ENCODE measurements at regions not wholly inside any gene's neighbourhood (a gene's known extent, or its start where the extent isn't known, plus 50 kb on each side); places are given as distances from the start of the nearest gene placed in this dataset.

DNA sequence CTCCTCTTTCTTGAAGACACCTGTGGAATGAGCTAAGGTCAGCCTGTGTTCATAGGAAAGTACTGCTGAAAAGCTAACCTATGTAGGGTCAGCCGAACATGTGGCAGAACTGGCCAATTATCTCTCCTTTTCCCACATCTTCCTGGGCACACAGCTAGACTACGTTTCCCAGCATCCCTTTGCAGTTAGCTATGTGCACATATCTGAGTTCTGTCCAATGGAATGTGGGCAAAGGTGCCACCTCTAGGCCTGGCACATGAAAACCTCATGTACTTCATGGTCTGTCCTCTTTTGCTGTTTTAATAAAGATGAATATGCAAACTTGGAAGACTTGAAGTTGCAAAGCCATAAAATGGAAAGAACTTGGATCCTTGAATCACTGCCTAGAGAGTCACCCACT is 352.6 kb downstream of the TNS1 start:
- Histone ChIP-seq H3K27ac (ENCODE audit: insufficient read depth, low read length, poor library complexity, severe bottlenecking) (no peak overlapping the region), H3K9me3 (ENCODE audit: control insufficient read depth, low read length) (no peaks in the 10 kb centered on the region), H3K4me1 (ENCODE audit: control insufficient read depth, insufficient read depth, low read length, poor library complexity, severe bottlenecking) (no peaks in the 10 kb centered on the region), H3K4me3 (ENCODE audit: insufficient read depth, low read depth, low read length, poor library complexity, severe bottlenecking) (no peak overlapping the region), H3K27me3 (replicated peaks; ENCODE audit: control insufficient read depth, insufficient read depth, low read length, poor library complexity, severe bottlenecking) (no peaks in the 10 kb centered on the region), H3K36me3 (ENCODE audit: control insufficient read depth, insufficient read depth, low read length) (no peaks in the 10 kb centered on the region)
- no peak for DNase-seq

DNA sequence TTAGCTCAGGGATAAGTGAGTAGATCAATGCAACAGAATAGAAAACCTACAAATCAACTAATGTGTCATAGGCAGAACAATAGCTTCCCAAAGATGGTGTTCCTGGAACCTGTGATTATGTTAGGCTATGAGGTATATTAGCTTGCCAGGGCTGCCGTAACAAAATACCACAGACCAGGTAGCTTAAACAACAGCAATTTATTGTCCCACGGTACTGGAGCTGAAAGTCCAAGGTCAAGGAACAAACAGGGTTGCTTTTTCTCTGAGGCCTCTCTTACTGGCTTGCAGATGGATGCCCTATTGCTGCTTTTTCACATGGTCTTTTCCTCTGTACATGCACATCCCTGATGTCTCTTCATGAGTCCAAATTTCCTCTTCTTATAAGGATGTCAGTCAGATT is 354.9 kb downstream of the TNS1 start:
- Histone ChIP-seq H3K27ac (ENCODE audit: insufficient read depth, low read length, poor library complexity, severe bottlenecking) (no peak overlapping the region), H3K27me3 (replicated peaks; ENCODE audit: control insufficient read depth, insufficient read depth, low read length, poor library complexity, severe bottlenecking) (no peaks in the 10 kb centered on the region), H3K4me1 (ENCODE audit: control insufficient read depth, insufficient read depth, low read length, poor library complexity, severe bottlenecking) (no peaks in the 10 kb centered on the region), H3K9me3 (ENCODE audit: control insufficient read depth, low read length) (no peaks in the 10 kb centered on the region), H3K4me3 (ENCODE audit: insufficient read depth, low read depth, low read length, poor library complexity, severe bottlenecking) (no peak overlapping the region), H3K36me3 (ENCODE audit: control insufficient read depth, insufficient read depth, low read length) (no peaks in the 10 kb centered on the region)
- DNase-seq = no peak

DNA sequence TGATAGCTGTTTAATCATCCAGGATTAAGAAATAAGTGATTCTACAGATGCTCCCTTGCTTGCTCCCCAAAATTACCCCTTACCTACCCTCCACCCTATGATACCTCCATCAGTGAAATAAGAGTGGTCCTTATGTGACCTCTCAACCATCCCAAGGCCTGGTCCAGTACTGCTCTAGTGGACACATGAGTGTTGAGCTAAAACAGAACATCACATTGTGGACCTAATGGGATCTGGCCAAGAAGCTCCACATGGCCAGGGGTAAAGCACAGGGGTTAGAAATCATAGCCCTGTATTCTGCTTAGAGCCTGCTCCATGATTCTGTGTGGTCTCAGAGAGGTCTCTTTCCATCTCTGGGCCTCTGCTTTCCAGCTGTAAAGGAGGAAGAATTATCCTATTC is 355.6 kb downstream of the TNS1 start:
- no peaks in the 10 kb centered on the region for H3K4me1 ChIP-seq (ENCODE audit: control insufficient read depth, insufficient read depth, low read length, poor library complexity, severe bottlenecking)
- no peak overlapping the region for H3K27ac ChIP-seq (ENCODE audit: insufficient read depth, low read length, poor library complexity, severe bottlenecking)
- DNase-seq = no peak
- no peaks in the 10 kb centered on the region for H3K9me3 ChIP-seq (ENCODE audit: control insufficient read depth, low read length)
- no peaks in the 10 kb centered on the region for H3K27me3 ChIP-seq (replicated peaks; ENCODE audit: control insufficient read depth, insufficient read depth, low read length, poor library complexity, severe bottlenecking)
- H3K36me3 ChIP-seq (ENCODE audit: control insufficient read depth, insufficient read depth, low read length) = no peaks in the 10 kb centered on the region
- H3K4me3 ChIP-seq (ENCODE audit: insufficient read depth, low read depth, low read length, poor library complexity, severe bottlenecking) = no peak overlapping the region

DNA sequence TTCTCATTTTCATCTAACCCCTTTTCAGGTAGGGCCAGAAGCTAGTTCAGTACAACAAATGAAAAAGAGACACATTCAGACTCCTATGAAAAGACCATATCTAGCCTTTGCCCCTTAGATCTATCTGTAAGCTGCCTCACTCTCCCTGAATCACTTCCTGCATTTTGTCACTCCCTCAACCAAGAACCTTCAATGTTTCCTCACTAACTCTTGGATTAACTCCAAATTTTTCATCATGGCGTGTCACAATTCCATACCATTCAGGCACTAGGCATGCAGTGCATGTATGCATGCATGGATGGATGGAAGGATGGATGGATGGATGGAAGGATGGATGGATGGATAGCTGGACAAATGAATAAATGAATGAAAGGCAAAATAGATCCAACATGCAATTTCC is 356.9 kb downstream of the TNS1 start:
- no peaks in the 10 kb centered on the region for H3K27me3 ChIP-seq (replicated peaks; ENCODE audit: control insufficient read depth, insufficient read depth, low read length, poor library complexity, severe bottlenecking)
- no peaks in the 10 kb centered on the region for H3K9me3 ChIP-seq (ENCODE audit: control insufficient read depth, low read length)
- no peaks in the 10 kb centered on the region for H3K36me3 ChIP-seq (ENCODE audit: control insufficient read depth, insufficient read depth, low read length)
- no peak overlapping the region for H3K27ac ChIP-seq (ENCODE audit: insufficient read depth, low read length, poor library complexity, severe bottlenecking)
- no peaks in the 10 kb centered on the region for H3K4me1 ChIP-seq (ENCODE audit: control insufficient read depth, insufficient read depth, low read length, poor library complexity, severe bottlenecking)
- no peak overlapping the region for H3K4me3 ChIP-seq (ENCODE audit: insufficient read depth, low read depth, low read length, poor library complexity, severe bottlenecking)
- no peak for DNase-seq

DNA sequence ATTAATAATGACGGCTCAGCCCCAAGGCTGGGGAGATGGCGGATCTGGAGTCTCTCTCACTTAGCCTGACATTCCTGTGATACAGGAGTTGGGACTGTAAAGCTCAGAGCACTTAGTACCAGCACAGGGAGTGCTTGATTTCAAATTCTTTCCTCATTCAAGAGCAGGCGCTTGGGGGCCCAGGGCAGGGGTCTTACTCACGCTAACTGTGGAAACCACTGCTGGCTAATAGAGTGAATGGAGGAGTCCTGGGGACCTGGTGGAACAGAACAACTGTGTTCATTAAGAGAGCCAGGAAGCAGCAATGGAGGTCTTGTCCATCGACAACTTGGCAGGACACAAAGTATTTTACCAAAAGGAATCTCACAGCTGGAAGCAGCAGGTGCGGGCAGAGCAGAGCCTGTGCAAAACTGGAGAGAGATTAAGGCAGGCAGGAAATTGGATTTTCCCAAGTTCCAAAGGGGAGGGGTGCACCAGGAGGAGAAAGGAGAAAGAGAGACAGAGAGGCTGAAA is 358.9 kb downstream of the TNS1 start:
- Histone ChIP-seq H3K4me1 (ENCODE audit: control insufficient read depth, insufficient read depth, low read length, poor library complexity, severe bottlenecking) (no peaks in the 10 kb centered on the region), H3K27ac (ENCODE audit: insufficient read depth, low read length, poor library complexity, severe bottlenecking) (no peak overlapping the region), H3K4me3 (ENCODE audit: insufficient read depth, low read depth, low read length, poor library complexity, severe bottlenecking) (no peak overlapping the region), H3K36me3 (ENCODE audit: control insufficient read depth, insufficient read depth, low read length) (no peaks in the 10 kb centered on the region), H3K9me3 (ENCODE audit: control insufficient read depth, low read length) (no peaks in the 10 kb centered on the region), H3K27me3 (replicated peaks; ENCODE audit: control insufficient read depth, insufficient read depth, low read length, poor library complexity, severe bottlenecking) (no peaks in the 10 kb centered on the region)
- no peak for DNase-seq

DNA sequence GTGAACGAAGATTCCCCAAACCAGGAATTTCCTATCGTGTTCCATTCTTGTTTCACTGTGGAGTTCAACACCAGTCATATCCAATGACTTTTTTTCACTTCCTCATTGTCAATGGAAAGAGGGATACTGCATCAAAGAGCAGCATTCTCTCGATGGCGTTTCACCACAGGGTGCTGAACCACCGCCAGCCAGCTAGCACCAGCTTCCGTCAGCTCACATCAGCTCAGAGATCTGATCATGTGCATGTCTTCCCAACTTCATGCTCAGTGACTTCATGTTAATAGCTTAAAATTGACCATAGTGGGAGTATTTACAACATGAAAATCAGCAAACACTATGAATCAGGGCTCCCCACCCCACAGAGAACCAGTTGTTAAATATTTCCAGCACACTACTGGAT is 359.9 kb downstream of the TNS1 start:
- Histone ChIP-seq H3K9me3 (ENCODE audit: control insufficient read depth, low read length) (no peaks in the 10 kb centered on the region), H3K4me1 (ENCODE audit: control insufficient read depth, insufficient read depth, low read length, poor library complexity, severe bottlenecking) (no peaks in the 10 kb centered on the region), H3K27me3 (replicated peaks; ENCODE audit: control insufficient read depth, insufficient read depth, low read length, poor library complexity, severe bottlenecking) (no peaks in the 10 kb centered on the region), H3K36me3 (ENCODE audit: control insufficient read depth, insufficient read depth, low read length) (no peaks in the 10 kb centered on the region), H3K4me3 (ENCODE audit: insufficient read depth, low read depth, low read length, poor library complexity, severe bottlenecking) (no peak overlapping the region), H3K27ac (ENCODE audit: insufficient read depth, low read length, poor library complexity, severe bottlenecking) (no peak overlapping the region)
- no peak for DNase-seq

DNA sequence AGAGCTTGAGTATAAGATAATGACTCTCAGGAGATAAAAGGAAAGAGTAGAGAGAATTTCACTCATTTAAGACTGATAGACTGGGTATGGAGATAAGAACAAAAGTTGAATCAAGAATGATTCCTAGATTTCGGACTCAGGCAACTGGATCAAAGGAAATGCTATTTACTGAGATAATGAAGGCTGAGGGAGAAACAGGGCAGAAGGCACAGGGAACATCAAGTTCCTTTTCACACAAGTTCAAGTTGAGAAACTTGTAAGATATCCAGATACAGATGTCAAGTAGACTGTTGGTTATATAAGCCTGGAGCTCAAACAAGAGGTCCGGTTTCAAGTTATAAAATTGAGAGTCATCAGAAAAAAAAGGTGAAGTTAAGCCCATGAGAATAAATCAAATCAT is 360.8 kb downstream of the TNS1 start:
- H3K27me3 ChIP-seq (replicated peaks; ENCODE audit: control insufficient read depth, insufficient read depth, low read length, poor library complexity, severe bottlenecking) = no peaks in the 10 kb centered on the region
- H3K27ac ChIP-seq (ENCODE audit: insufficient read depth, low read length, poor library complexity, severe bottlenecking) = no peak overlapping the region
- H3K4me1 ChIP-seq (ENCODE audit: control insufficient read depth, insufficient read depth, low read length, poor library complexity, severe bottlenecking) = no peaks in the 10 kb centered on the region
- no peaks in the 10 kb centered on the region for H3K36me3 ChIP-seq (ENCODE audit: control insufficient read depth, insufficient read depth, low read length)
- no peaks in the 10 kb centered on the region for H3K9me3 ChIP-seq (ENCODE audit: control insufficient read depth, low read length)
- no peak overlapping the region for H3K4me3 ChIP-seq (ENCODE audit: insufficient read depth, low read depth, low read length, poor library complexity, severe bottlenecking)
- DNase-seq = no peak

DNA sequence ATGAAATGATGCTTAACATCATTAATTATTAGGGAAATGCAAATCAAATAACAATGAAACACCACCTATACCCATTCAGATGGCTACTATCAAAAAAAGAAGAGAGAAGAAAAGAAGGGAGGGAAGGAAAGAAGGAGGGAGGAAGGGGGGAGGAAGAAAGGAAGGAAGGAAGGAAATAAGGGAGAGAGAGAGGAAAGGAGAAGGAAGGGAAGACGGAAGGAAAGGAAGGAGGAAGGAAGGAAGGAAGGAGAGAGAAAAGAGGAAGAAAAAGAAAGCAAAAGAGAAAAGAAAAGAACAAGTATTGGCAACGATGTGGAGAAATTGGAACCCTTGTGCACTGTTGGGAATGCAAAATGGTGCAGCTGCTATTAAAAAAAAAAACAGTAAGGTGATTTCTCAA is 363.3 kb downstream of the TNS1 start:
- no peak for DNase-seq
- Histone ChIP-seq H3K9me3 (ENCODE audit: control insufficient read depth, low read length) (no peaks in the 10 kb centered on the region), H3K4me3 (ENCODE audit: insufficient read depth, low read depth, low read length, poor library complexity, severe bottlenecking) (no peak overlapping the region), H3K27ac (ENCODE audit: insufficient read depth, low read length, poor library complexity, severe bottlenecking) (no peak overlapping the region), H3K4me1 (ENCODE audit: control insufficient read depth, insufficient read depth, low read length, poor library complexity, severe bottlenecking) (no peaks in the 10 kb centered on the region), H3K27me3 (replicated peaks; ENCODE audit: control insufficient read depth, insufficient read depth, low read length, poor library complexity, severe bottlenecking) (no peaks in the 10 kb centered on the region), H3K36me3 (ENCODE audit: control insufficient read depth, insufficient read depth, low read length) (no peaks in the 10 kb centered on the region)

DNA sequence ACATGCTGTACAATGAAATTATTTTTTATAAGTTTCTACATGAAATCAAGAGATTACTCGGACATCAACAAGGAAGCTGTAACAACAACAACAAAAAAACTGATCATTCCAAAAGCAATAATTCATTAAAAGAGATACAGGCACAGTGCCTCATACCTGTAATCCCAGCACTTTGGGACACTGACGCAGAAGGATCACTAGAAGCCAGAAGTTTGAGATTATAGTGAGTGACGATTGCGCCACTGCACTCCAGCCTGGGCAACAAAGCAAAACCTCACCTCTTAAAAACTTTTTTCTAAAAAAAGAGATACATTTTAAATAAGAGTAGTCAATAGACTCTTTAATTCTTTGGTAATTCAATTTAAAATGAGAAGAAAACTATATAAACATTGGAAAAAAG is 364.3 kb downstream of the TNS1 start:
- Histone ChIP-seq H3K27me3 (replicated peaks; ENCODE audit: control insufficient read depth, insufficient read depth, low read length, poor library complexity, severe bottlenecking) (no peaks in the 10 kb centered on the region), H3K4me3 (ENCODE audit: insufficient read depth, low read depth, low read length, poor library complexity, severe bottlenecking) (no peak overlapping the region), H3K36me3 (ENCODE audit: control insufficient read depth, insufficient read depth, low read length) (no peaks in the 10 kb centered on the region), H3K4me1 (ENCODE audit: control insufficient read depth, insufficient read depth, low read length, poor library complexity, severe bottlenecking) (no peaks in the 10 kb centered on the region), H3K27ac (ENCODE audit: insufficient read depth, low read length, poor library complexity, severe bottlenecking) (no peak overlapping the region), H3K9me3 (ENCODE audit: control insufficient read depth, low read length) (no peaks in the 10 kb centered on the region)
- DNase-seq = no peak

DNA sequence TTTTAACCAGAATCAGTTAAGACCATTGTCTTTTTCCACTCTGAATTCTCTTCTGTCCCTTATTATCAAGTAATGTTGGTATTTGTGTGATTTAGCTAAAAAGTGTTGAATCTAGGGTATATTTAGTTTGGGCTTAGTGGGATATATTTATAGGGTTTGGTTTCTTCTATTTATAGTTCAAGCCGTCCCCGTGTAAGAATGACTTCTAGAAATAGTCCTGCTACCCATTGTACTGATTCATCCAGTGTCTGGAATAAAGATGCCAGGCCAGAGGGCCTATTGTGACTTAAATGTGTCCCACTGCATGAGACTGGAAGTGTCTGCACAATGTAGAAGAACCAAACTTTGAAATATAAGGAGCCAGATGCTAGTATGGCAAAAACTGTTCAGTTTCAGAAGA is 364.8 kb downstream of the TNS1 start:
- no peaks in the 10 kb centered on the region for H3K36me3 ChIP-seq (ENCODE audit: control insufficient read depth, insufficient read depth, low read length)
- no peaks in the 10 kb centered on the region for H3K27me3 ChIP-seq (replicated peaks; ENCODE audit: control insufficient read depth, insufficient read depth, low read length, poor library complexity, severe bottlenecking)
- H3K4me1 ChIP-seq (ENCODE audit: control insufficient read depth, insufficient read depth, low read length, poor library complexity, severe bottlenecking) = no peaks in the 10 kb centered on the region
- no peaks in the 10 kb centered on the region for H3K9me3 ChIP-seq (ENCODE audit: control insufficient read depth, low read length)
- H3K4me3 ChIP-seq (ENCODE audit: insufficient read depth, low read depth, low read length, poor library complexity, severe bottlenecking) = no peak overlapping the region
- no peak overlapping the region for H3K27ac ChIP-seq (ENCODE audit: insufficient read depth, low read length, poor library complexity, severe bottlenecking)
- DNase-seq = no peak
